Right lobe of liver (tissue), 6 donors: ENCODE measurements at regions not wholly inside any gene's neighbourhood (a gene's known extent, or its start where the extent isn't known, plus 50 kb on each side); places are given as distances from the start of the nearest gene placed in this dataset.

Experiments
- ATAC-seq, 4 donors: fragments of 200-7000 bp; cut with Tn5 transposase; one replicate each; pipeline ENCODE4 v1.9.1; 2020; ENCODE audit warnings: mild to moderate bottlenecking in 4 of 4, moderate library complexity in 4 of 4
- DNase-seq, 3 donors: peaks; one replicate each; pipeline ENCODE4 v3.0.0-alpha.2; 2020
- H3K27ac ChIP-seq, 3 donors: fragments of 200-600 bp; one replicate each; pipeline ENCODE4 v1.8.0; 2022
- H3K27me3 ChIP-seq, 2 donors: fragments of 200-600 bp; one replicate each; pipeline ENCODE4 v1.8.0; 2022
- H3K36me3 ChIP-seq, 4 donors: fragments of 200-600 bp; sonication (generic) in 1 of 4; one replicate each; pipeline versions ENCODE4 v1.5.1 to v1.8.0; 2017 to 2022; ENCODE audit warnings: control low read depth in 1 of 4
- H3K4me1 ChIP-seq, 4 donors: fragments of 200-600 bp; sonication (generic) in 1 of 4; one replicate each; pipeline versions ENCODE4 v1.5.1 to v1.8.0; 2017 to 2022; ENCODE audit warnings: control low read depth in 1 of 4
- H3K4me3 ChIP-seq, 3 donors: fragments of 200-600 bp; one replicate each; pipeline ENCODE4 v1.8.0; 2022
- H3K9me3 ChIP-seq, 4 donors: fragments of 200-600 bp; sonication (generic) in 1 of 4; one replicate each; pipeline versions ENCODE4 v1.5.1 to v1.8.0; 2017 to 2022; ENCODE audit warnings: control low read depth in 1 of 4
- POLR2A ChIP-seq: fragments of 450-650 bp; IDR thresholded peaks from one replicate; pipeline ENCODE4 v1.6.1; 2017; ENCODE audit warnings: antibody characterized with exemption, mild to moderate bottlenecking
- WGBS: methylation state at CpG from one replicate; pipeline ENCODE4 v1.1.6; 2018; ENCODE audit warnings: low coverage, low lambda C conversion rate; ENCODE audit not compliant: insufficient coverage; ENCODE audit errors: missing lambda C conversion rate; 5-methylcytosine and 5-hydroxymethylcytosine counted together
- intact Hi-C, 2 donors: fragments of 100-400 bp; cut with DNase I; formaldehyde crosslinking; loops; one replicate each; pipeline versions ENCODE4 v1.11.2 to v1.14.1; 2022
- TF ChIP-seq, protein P1 (sequence below), 4 donors: fragments of 200-600 bp in 3 of 4; fragments of 450-650 bp in 1 of 4; IDR thresholded peaks; one replicate each; pipeline versions ENCODE4 v1.5.1 to v1.8.0; 2016 to 2022; ENCODE audit warnings: antibody characterized with exemption in 4 of 4, mild to moderate bottlenecking in 2 of 4
- donor health status: DM: no; HTN: yes; CAD: no.
- donor health status: DM: no; HTN: no; CAD: no.
- donor health status: DM: no; HTN: no; CAD: no.
- donor health status: DM: no; HTN: yes; CAD: no.
- donor health status: DM: no; HTN: yes; CAD: no.

DNA sequence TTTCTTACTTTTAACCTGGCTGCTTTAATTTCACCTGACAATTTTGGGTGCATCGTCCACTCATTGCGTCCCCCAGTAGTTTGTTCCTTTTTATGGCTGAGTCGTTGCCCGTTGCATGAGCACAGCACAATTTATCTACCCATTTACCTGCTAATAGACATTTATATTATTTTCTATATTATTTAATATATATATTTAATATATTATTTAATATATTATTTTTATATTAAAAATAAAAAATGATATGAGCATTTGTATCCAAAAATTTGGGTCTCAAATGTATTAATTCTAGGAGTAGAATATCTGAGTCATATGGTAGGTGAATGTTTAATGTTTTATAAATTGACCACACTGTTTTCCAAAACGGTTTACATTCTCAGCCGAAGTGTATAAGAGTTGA is 300.2 kb downstream of the THBS2 start:
- DNase-seq (no peak), ATAC-seq (no peak)
- TF ChIP-seq, protein P1, sequence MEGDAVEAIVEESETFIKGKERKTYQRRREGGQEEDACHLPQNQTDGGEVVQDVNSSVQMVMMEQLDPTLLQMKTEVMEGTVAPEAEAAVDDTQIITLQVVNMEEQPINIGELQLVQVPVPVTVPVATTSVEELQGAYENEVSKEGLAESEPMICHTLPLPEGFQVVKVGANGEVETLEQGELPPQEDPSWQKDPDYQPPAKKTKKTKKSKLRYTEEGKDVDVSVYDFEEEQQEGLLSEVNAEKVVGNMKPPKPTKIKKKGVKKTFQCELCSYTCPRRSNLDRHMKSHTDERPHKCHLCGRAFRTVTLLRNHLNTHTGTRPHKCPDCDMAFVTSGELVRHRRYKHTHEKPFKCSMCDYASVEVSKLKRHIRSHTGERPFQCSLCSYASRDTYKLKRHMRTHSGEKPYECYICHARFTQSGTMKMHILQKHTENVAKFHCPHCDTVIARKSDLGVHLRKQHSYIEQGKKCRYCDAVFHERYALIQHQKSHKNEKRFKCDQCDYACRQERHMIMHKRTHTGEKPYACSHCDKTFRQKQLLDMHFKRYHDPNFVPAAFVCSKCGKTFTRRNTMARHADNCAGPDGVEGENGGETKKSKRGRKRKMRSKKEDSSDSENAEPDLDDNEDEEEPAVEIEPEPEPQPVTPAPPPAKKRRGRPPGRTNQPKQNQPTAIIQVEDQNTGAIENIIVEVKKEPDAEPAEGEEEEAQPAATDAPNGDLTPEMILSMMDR (IDR thresholded peaks at IDR 0.05), result no peak
- no peak for TF ChIP-seq POLR2A
- Histone ChIP-seq H3K36me3 (no peaks in the 10 kb centered on the region), H3K4me3 (no peak overlapping the region), H3K27me3 (peaks cover 0 to 3% of the 10 kb centered on the region in 2 donors), H3K9me3 (no peaks in the 10 kb centered on the region), H3K27ac (no peak overlapping the region), H3K4me1 (no peaks in the 10 kb centered on the region)
- WGBS, result 65% methylated on average over 6 of the region's 6 CpGs
- intact Hi-C loops, result no loop called here

DNA sequence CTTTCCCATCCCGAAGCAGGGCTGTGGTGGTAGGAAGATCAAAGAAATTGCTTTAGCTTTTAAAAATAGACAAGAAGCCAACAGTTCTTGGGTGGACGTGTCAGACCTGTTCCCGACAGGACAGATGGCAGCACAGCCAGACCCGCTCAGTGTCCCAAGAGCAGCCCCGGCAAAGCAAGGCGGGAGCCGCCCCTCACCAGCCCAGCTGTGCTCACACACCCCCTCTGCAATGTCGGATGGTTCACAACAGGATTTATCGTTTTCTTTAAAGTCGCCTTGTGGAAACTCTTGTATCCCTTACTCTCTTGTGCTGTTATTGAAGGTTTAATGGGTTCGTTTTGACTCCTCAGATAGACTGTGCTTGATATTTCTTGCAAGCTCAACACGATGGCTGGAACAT is 302.4 kb downstream of the THBS2 start:
- DNase-seq (no peak), ATAC-seq (no peak)
- WGBS, result 60% methylated on average over 12 of the region's 12 CpGs
- TF ChIP-seq, protein P1 (IDR thresholded peaks at IDR 0.05), result no peak
- no peak for TF ChIP-seq POLR2A
- no peaks in the 10 kb centered on the region for H3K4me1 ChIP-seq
- no peaks in the 10 kb centered on the region for H3K36me3 ChIP-seq
- H3K9me3 ChIP-seq, result no peaks in the 10 kb centered on the region
- H3K27me3 ChIP-seq, result peaks cover 0 to 3% of the 10 kb centered on the region in 2 donors
- no peak overlapping the region for H3K4me3 ChIP-seq
- intact Hi-C loops, result no loop called here
- no peak overlapping the region for H3K27ac ChIP-seq

- H3K27ac ChIP-seq, result no peak overlapping the region
- H3K4me1 ChIP-seq, result no peaks in the 10 kb centered on the region
- H3K4me3 ChIP-seq, result no peak overlapping the region
- no peaks in the 10 kb centered on the region for H3K9me3 ChIP-seq
- DNase-seq (no peak), ATAC-seq (no peak)
- TF ChIP-seq, protein P1 (IDR thresholded peaks at IDR 0.05), result no peak
- no peak for TF ChIP-seq POLR2A
- intact Hi-C loops, result no loop called here
- peaks cover 0 to 3% of the 10 kb centered on the region in 2 donors for H3K27me3 ChIP-seq
- WGBS, result 82% methylated on average over 10 of the region's 14 CpGs
- no peaks in the 10 kb centered on the region for H3K36me3 ChIP-seq
Measured at GRCh38 chr6:168950858-168951214, 302.8 kb downstream of the THBS2 start.

DNA sequence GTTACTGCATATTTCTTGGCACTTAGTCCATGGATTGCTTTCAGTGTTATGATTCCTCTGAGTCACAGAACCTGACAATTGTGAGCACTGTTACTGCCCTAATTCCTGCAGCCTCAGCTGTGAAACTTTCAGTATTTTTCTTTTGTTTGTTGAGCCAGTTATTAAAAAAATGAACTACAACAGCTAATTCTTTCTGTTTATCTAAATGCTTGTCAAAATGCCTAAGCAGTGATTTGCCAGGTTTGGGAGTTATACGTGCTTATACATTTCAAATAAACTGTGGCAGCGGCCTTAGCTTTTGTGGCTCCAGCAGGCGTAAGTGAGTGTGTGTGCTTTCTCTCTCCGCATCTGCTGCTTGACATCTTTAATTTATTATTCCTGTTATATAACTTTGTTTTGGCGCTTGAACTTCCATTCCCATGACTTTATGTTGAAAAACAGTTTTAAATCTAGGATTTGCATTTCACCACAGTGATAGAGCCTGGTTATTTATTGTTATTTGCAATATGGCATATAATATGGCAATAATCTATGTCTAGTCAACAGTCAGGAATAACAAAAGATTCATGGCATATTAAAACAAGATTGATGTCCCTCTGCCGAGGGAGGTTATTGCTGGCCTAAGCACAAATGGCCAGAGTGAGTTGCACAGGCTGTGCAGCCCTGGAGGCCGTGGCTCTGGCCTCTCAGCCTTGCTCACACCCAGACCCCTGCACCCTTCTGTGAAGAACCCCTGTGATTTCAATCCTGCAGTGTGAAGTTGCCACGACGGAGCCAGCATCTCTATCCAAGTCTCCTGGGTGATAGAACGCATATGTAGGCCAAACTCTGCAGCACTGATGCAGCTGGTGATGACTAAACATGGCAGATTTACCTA is 303.4 kb downstream of the THBS2 start:
- DNase-seq (no peak), ATAC-seq (no peak)
- Histone ChIP-seq H3K27me3 (peaks cover 0 to 3% of the 10 kb centered on the region in 2 donors), H3K9me3 (no peaks in the 10 kb centered on the region), H3K27ac (no peak overlapping the region), H3K4me1 (no peaks in the 10 kb centered on the region), H3K4me3 (no peak overlapping the region), H3K36me3 (no peaks in the 10 kb centered on the region)
- TF ChIP-seq, protein P1 (IDR thresholded peaks at IDR 0.05), result no peak
- TF ChIP-seq POLR2A, result no peak
- WGBS, result 62% methylated on average over 6 of the region's 10 CpGs
- intact Hi-C loops, result no loop called here
